ENCODE measurements at regions not wholly inside any gene's neighbourhood (a gene's known extent, or its start where the extent isn't known, plus 50 kb on each side); places are given as distances from the start of the nearest gene placed in this dataset.

GRCh38 chr1:38508232-38508631 is 351.3 kb downstream of the RRAGC start:
- TF ChIP-seq YY1 (IDR thresholded peaks at IDR 0.05; ENCODE audit: insufficient read depth, insufficient read length) (no peak), ZNF274 (IDR thresholded peaks at IDR 0.05; ENCODE audit: low read depth, low read length) (no peak)
